GM13976 (cell line): ENCODE measurements at regions not wholly inside any gene's neighbourhood (a gene's known extent, or its start where the extent isn't known, plus 50 kb on each side); places are given as distances from the start of the nearest gene placed in this dataset.

ENCODE experiments used
- DNase-seq: peaks from one replicate; pipeline ENCODE4 v3.0.0; 2012; ENCODE audit warnings: low spot score
- CTCF ChIP-seq: IDR thresholded peaks from 2 replicates; pipeline ENCODE4 v1.5.1; 2012; ENCODE audit warnings: borderline replicate concordance, mild to moderate bottlenecking; ENCODE audit not compliant: insufficient read depth; ENCODE audit errors: extremely low read depth, missing control alignments, control extremely low read depth
- in situ Hi-C: fragments of 300-500 bp; cut with MboI; formaldehyde crosslinking; loops from one replicate; pipeline ENCODE4 v1.12.0; 2022; ENCODE audit warnings: low sequenced_read_pairs, mixed read lengths, inconsistent platforms; ENCODE audit not compliant: unreplicated experiment

GRCh38 chr2:239689985-239690384, 289.2 kb upstream of the HDAC4 start:
- in situ Hi-C loops, result no loop called here
- no peak for TF ChIP-seq CTCF
- no peak for DNase-seq

GRCh38 chr2:239689410-239689809, 288.6 kb upstream of the HDAC4 start:
- in situ Hi-C loops, result no loop called here
- no peak for DNase-seq
- no peak for TF ChIP-seq CTCF

GRCh38 chr2:239688840-239689239, 288.0 kb upstream of the HDAC4 start:
- no peak for DNase-seq

GRCh38 chr2:239688122-239688681, 287.4 kb upstream of the HDAC4 start:
- no peak for DNase-seq
- no peak for TF ChIP-seq CTCF
- in situ Hi-C loops, result no loop called here

More at GRCh38 chr2:239688840-239689239, 288.0 kb upstream of the HDAC4 start:
- in situ Hi-C loops, result no loop called here
- TF ChIP-seq CTCF, result no peak

- no peak for TF ChIP-seq CTCF
- in situ Hi-C loops, result no loop called here
- DNase-seq, result no peak
Measured at GRCh38 chr2:239687441-239687840, 286.6 kb upstream of the HDAC4 start.

GRCh38 chr2:239685965-239686364, 285.1 kb upstream of the HDAC4 start:
- no peak for DNase-seq
- in situ Hi-C loops, result no loop called here
- no peak for TF ChIP-seq CTCF
